ENCODE measurements at regions not wholly inside any gene's neighbourhood (a gene's known extent, or its start where the extent isn't known, plus 50 kb on each side); places are given as distances from the start of the nearest gene placed in this dataset.

DNA sequence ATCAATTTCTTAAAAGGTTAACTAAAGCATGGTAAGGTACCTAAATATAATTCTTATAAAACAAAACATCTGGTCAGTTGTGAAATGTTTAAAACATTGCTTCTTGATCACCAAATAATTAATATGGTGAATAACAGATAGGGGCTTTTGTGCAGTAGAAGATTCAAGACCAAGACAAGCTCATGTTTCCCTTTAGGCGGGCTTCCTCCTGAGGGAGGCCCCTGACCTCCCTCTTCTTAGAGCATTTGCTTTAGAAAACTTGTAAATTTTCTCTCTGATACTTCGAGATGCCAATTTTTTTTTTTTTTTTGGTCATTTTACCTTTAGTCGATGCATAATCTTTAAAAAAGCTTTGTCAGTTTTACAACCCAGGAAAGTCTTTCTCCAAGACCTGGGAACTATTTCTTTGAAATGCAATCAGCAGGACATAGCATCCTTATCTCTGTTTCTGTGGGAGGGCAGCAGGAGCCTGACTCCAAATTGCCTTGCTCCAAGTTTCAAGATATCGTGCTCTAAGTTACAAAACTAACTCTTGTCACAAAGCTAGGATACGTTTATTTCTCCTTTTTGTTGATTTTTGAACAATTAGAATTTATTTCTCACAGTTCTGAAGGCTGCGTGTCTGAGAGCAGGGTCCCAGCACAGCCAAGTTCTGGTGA lies 66.6 kb upstream of the BICD1 start:
- intact Hi-C loops (cut with DNase I), result no loop called here
- ATAC-seq, result peak in 1 of 2 donors; percentile 65
- no peak for DNase-seq

GRCh38 chr12:32043928-32044549 lies 62.6 kb upstream of the BICD1 start:
- no peak for ATAC-seq
- no peak for DNase-seq
- intact Hi-C loops (cut with DNase I), result no loop called here

DNA sequence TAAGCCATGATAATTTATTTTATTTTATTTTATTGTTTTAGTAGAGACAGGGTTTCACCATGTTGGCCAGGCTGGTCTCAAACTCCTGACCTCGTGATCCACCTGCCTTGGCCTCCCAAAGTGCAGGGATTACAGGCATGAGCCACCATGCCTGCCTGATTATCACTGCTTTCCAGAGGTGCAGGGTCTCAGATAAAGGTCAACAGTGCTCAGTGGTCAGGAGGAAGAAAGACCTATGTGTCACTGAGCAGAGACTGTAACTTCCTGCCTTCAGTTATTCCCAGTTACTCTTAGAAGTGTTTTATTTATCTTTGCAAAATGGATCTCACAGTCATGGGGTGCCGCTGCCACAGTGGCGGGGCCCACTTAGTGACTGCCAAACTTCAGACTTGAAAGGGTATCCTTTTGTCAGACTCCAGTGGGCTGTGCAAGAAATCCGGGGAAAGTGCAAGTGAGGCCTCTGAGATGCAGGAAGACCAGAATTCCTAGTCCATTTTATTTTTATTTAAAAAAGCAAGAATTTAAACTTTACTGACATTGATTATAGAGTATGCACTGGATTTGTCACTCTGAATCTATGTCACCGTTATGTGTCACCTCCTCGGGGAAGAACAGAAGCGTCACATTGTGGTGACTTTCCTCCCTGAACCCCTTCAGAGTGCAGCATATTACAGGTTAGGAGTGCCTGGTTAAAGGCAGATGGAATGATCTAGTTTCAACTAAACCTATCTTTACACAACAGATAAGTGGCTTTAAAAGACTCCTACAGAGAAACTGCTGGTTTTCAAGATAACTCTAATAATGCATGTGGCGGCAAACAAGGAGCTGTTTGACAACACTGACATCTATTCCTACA lies 59.1 kb upstream of the BICD1 start:
- intact Hi-C loops (cut with DNase I), result no loop called here
- no peak for ATAC-seq
- no peak for DNase-seq

GRCh38 chr12:32048791-32049190 lies 57.9 kb upstream of the BICD1 start:
- intact Hi-C loops (cut with DNase I), result no loop called here
- ATAC-seq, result no peak

GRCh38 chr12:32049956-32050355 lies 56.7 kb upstream of the BICD1 start:
- DNase-seq, result no peak
- intact Hi-C loops (cut with DNase I), result no loop called here
- ATAC-seq, result no peak

More at GRCh38 chr12:32048791-32049190, 57.9 kb upstream of the BICD1 start:
- DNase-seq, result no peak

DNA sequence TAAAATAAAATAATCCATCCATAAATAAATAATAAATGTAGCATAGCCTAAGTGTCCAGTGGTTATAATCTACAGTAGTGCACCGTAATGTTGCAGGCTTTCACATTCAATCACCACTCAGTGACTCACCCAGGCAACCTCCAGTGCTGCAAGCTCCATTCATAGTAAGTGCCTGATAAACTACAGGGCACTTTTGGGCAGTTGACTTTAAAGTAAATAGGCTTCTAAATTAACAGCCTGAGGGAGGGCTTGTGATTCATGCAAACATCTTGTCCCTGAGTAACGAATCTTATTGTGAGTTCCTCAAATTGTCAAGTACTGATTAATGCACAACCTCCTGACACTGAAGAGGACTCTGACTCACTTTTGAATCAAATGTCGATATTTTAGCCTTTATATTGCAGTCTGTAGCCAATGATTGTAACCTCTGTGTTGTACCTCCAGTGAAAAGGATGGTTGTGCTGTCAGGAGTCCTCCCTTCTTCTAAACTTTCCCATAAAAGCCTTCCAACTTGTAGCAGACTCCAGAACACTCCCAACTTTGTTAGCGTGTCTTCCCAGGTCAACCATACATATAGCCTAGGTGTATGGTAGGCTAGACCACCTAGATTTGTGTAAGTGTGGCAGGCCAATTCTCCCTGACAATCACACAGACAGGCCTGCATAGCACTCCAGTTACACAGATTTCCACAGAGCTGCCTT lies 55.0 kb upstream of the BICD1 start:
- DNase-seq (no peak), ATAC-seq (peak; percentile 50 to 97)
- intact Hi-C loops (cut with DNase I), result no loop called here

- peak in 1 of 2 donors; percentile 44 for ATAC-seq
- intact Hi-C loops (cut with DNase I), result no loop called here
These were observed 54.4 kb upstream of the BICD1 start for GRCh38 chr12:32052212-32052713.

DNA sequence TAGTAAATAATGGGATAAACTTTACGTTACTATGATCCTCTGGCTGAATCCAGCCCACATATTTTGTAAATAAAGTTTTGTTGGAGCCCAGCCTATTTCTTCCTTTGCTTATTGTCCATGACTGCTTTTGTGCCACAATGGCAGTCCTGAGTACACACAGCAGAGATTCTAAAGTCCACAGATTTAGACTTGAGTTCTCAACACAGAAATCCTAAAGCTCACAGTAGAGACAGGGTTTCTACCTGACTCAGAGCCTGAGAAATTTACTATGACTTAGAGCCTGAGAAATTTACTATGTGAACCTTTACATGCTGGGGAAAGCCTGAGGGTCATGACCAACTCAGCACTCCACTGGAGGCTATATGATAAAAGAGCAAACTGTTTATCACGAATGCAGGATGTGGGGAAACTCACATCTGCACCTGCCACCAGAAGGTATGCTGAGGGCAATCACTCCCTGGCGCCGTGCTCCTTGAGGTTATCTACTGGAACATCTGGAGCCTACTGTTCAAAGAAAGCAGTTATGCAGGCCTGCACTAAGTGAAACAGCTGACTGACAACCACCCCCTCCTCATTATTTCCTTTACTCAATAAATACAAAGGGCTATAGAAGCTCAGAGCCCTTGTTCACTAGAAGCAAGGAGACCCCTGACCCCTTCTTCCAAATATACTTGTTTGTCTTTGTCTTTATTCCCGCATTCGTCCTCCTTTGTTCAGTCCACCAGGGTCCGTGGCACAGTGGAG lies 52.6 kb upstream of the BICD1 start:
- ATAC-seq (no peak), DNase-seq (no peak)
- intact Hi-C loops (cut with DNase I), result no loop called here

More at GRCh38 chr12:32052212-32052713, 54.4 kb upstream of the BICD1 start:
- no peak for DNase-seq
